ENCODE measurements at regions not wholly inside any gene's neighbourhood (a gene's known extent, or its start where the extent isn't known, plus 50 kb on each side); places are given as distances from the start of the nearest gene placed in this dataset.

GRCh38 chr2:173435574-173435973, 80.9 kb downstream of the CDCA7 start:
- no peak for DNase-seq (ENCODE audit: low read depth)
- no peak for TF ChIP-seq CTCF (IDR thresholded peaks at IDR 0.05; ENCODE audit: low read depth, low read length, missing control alignments)
- in situ Hi-C loops (cut with HindIII; ENCODE audit: low sequenced_read_pairs), result no loop called here
- no peak overlapping the region for H3K4me3 ChIP-seq (ENCODE audit: low read depth, low read length)

GRCh38 chr2:173436088-173436487, 81.4 kb downstream of the CDCA7 start:
- no peak for DNase-seq (ENCODE audit: low read depth)
- TF ChIP-seq CTCF (IDR thresholded peaks at IDR 0.05; ENCODE audit: low read depth, low read length, missing control alignments), result no peak
- H3K4me3 ChIP-seq (ENCODE audit: low read depth, low read length), result no peak overlapping the region
- in situ Hi-C loops (cut with HindIII; ENCODE audit: low sequenced_read_pairs), result no loop called here

GRCh38 chr2:173441222-173441621, 86.5 kb downstream of the CDCA7 start:
- H3K4me3 ChIP-seq (ENCODE audit: low read depth, low read length), result no peak overlapping the region
- no peak for TF ChIP-seq CTCF (IDR thresholded peaks at IDR 0.05; ENCODE audit: low read depth, low read length, missing control alignments)
- in situ Hi-C loops (cut with HindIII; ENCODE audit: low sequenced_read_pairs), result no loop called here
- no peak for DNase-seq (ENCODE audit: low read depth)

- no peak for DNase-seq (ENCODE audit: low read depth)
- no peak for TF ChIP-seq CTCF (IDR thresholded peaks at IDR 0.05; ENCODE audit: low read depth, low read length, missing control alignments)
- in situ Hi-C loops (cut with HindIII; ENCODE audit: low sequenced_read_pairs), result no loop called here
- no peak overlapping the region for H3K4me3 ChIP-seq (ENCODE audit: low read depth, low read length)
Measured at GRCh38 chr2:173442542-173442941, 87.9 kb downstream of the CDCA7 start.

GRCh38 chr2:173446722-173447121, 92.0 kb downstream of the CDCA7 start:
- DNase-seq (ENCODE audit: low read depth), result no peak

GRCh38 chr2:173448938-173449471, 94.3 kb downstream of the CDCA7 start:
- in situ Hi-C loops (cut with HindIII; ENCODE audit: low sequenced_read_pairs), result no loop called here
- H3K4me3 ChIP-seq (ENCODE audit: low read depth, low read length), result peak overlapping the region; percentile 14
- peak; percentile 76 for TF ChIP-seq CTCF (IDR thresholded peaks at IDR 0.05; ENCODE audit: low read depth, low read length, missing control alignments)
- peak; percentile 35 for DNase-seq (ENCODE audit: low read depth)

More at GRCh38 chr2:173446722-173447121, 92.0 kb downstream of the CDCA7 start:
- TF ChIP-seq CTCF (IDR thresholded peaks at IDR 0.05; ENCODE audit: low read depth, low read length, missing control alignments), result no peak
- H3K4me3 ChIP-seq (ENCODE audit: low read depth, low read length), result no peak overlapping the region
- in situ Hi-C loops (cut with HindIII; ENCODE audit: low sequenced_read_pairs), result no loop called here

Data from astrocyte of the cerebellum (primary cell).